CD14-positive monocyte (primary cell): ENCODE measurements at regions not wholly inside any gene's neighbourhood (a gene's known extent, or its start where the extent isn't known, plus 50 kb on each side); places are given as distances from the start of the nearest gene placed in this dataset.
"Not testable (repeated sequence)": the region's sequence is repeated elsewhere in the genome, so short reads cannot be mapped to it uniquely, and the experiment has no call there.

Experiments used
- DNase-seq, 3 donors: peaks; one replicate each; pipeline ENCODE4 v3.0.0-alpha.2; 2011 to 2022
- H2AFZ ChIP-seq: 2 replicates; pipeline ENCODE4 v1.6.0; 2012; ENCODE audit warnings: mild to moderate bottlenecking, low read depth, low read length, inconsistent platforms; ENCODE audit not compliant: insufficient read depth, poor library complexity, severe bottlenecking
- H3K27ac ChIP-seq, 2 donors: 1 replicate in 1 of 2; 2 replicates in 1 of 2; pipeline ENCODE4 v1.5.1; 2012 to 2013; ENCODE audit warnings: low read length in 2 of 2, control low read depth in 1 of 2, inconsistent platforms in 1 of 2, low read depth in 1 of 2, mild to moderate bottlenecking in 1 of 2
- H3K27me3 ChIP-seq, 2 donors: one replicate each; pipeline versions ENCODE4 v1.6.0 to v1.6.1; 2011 to 2013; ENCODE audit warnings: low read length in 2 of 2; ENCODE audit not compliant: control insufficient read depth in 2 of 2, insufficient read depth in 2 of 2
- H3K36me3 ChIP-seq, 2 donors: replicated peaks in 1 of 2; 1 replicate in 1 of 2; 2 replicates in 1 of 2; pipeline versions ENCODE4 v1.5.1 to v1.6.1; 2012 to 2013; ENCODE audit warnings: low read length in 2 of 2, control low read depth in 1 of 2, inconsistent platforms in 1 of 2, mild to moderate bottlenecking in 1 of 2; ENCODE audit not compliant: insufficient read depth in 2 of 2, control insufficient read depth in 1 of 2
- H3K4me1 ChIP-seq, 2 donors: 1 replicate in 1 of 2; 2 replicates in 1 of 2; pipeline versions ENCODE4 v1.5.1 to v1.6.1; 2012 to 2013; ENCODE audit warnings: low read length in 2 of 2, control low read depth in 1 of 2, inconsistent platforms in 1 of 2, mild to moderate bottlenecking in 1 of 2, moderate library complexity in 1 of 2; ENCODE audit not compliant: insufficient read depth in 2 of 2, control insufficient read depth in 1 of 2
- H3K4me2 ChIP-seq: replicated peaks from 2 replicates; pipeline ENCODE3; 2012; ENCODE audit warnings: low read length, moderate library complexity, mild to moderate bottlenecking; ENCODE audit not compliant: poor library complexity, severe bottlenecking; ENCODE audit errors: extremely low read depth
- H3K4me3 ChIP-seq, 3 experiments: fragments of 200-600 bp in 1 of 3; sonication (generic) in 1 of 3; replicated peaks in 1 of 3; 1 replicate in 2 of 3; 2 replicates in 1 of 3; pipeline ENCODE4 v1.5.1; 2011 to 2013; ENCODE audit warnings: low read length in 3 of 3, mild to moderate bottlenecking in 3 of 3, control low read depth in 2 of 3, low read depth in 2 of 3, inconsistent platforms in 1 of 3, moderate library complexity in 1 of 3
- H3K79me2 ChIP-seq: 2 replicates; pipeline ENCODE4 v1.6.0; 2012; ENCODE audit warnings: mild to moderate bottlenecking, control low read depth, inconsistent platforms, low read length, moderate library complexity; ENCODE audit not compliant: insufficient read depth
- H3K9ac ChIP-seq: 2 replicates; pipeline ENCODE4 v1.6.0; 2017; ENCODE audit warnings: low read length, mild to moderate bottlenecking; ENCODE audit not compliant: insufficient read depth, poor library complexity, severe bottlenecking
- H3K9me3 ChIP-seq, 2 donors: replicated peaks in 1 of 2; 1 replicate in 1 of 2; 2 replicates in 1 of 2; pipeline versions ENCODE4 v1.5.1 to v1.6.1; 2012 to 2013; ENCODE audit warnings: low read length in 2 of 2, control low read depth in 1 of 2; ENCODE audit not compliant: control insufficient read depth in 1 of 2, insufficient read depth in 1 of 2
- H4K20me1 ChIP-seq: 2 replicates; pipeline ENCODE4 v1.6.0; 2012; ENCODE audit warnings: mild to moderate bottlenecking, low read length, control low read depth, moderate library complexity; ENCODE audit not compliant: insufficient read depth
- H3K27ac Mint-ChIP-seq, 7 donors: one replicate each; pipeline ENCODE4 v1.8.0; 2020; ENCODE audit warnings: mild to moderate bottlenecking in 7 of 7, mixed read lengths in 7 of 7, moderate library complexity in 6 of 7, inconsistent platforms in 2 of 7
- H3K27me3 Mint-ChIP-seq, 3 donors: one replicate each; pipeline ENCODE4 v1.8.0; 2021 to 2022; ENCODE audit warnings: low read depth in 3 of 3, mild to moderate bottlenecking in 3 of 3, mixed read lengths in 3 of 3, moderate library complexity in 3 of 3, inconsistent platforms in 1 of 3
- H3K36me3 Mint-ChIP-seq, 2 donors: one replicate each; pipeline ENCODE4 v1.8.0; 2020; ENCODE audit warnings: mixed read lengths in 2 of 2, inconsistent platforms in 1 of 2, mild to moderate bottlenecking in 1 of 2
- H3K4me1 Mint-ChIP-seq: one replicate; pipeline ENCODE4 v1.8.0; 2020; ENCODE audit warnings: mild to moderate bottlenecking, mixed read lengths
- H3K4me3 Mint-ChIP-seq, 2 donors: one replicate each; pipeline ENCODE4 v1.8.0; 2020; ENCODE audit warnings: mild to moderate bottlenecking in 2 of 2, mixed read lengths in 2 of 2, moderate library complexity in 1 of 2
- H3K9me3 Mint-ChIP-seq, 7 donors: one replicate each; pipeline ENCODE4 v1.8.0; 2020 to 2022; ENCODE audit warnings: mixed read lengths in 7 of 7, mild to moderate bottlenecking in 6 of 7, moderate library complexity in 6 of 7, inconsistent platforms in 2 of 7
- WGBS: methylation state at CpG from one replicate; pipeline ENCODE4 v1.1.5; 2013; ENCODE audit warnings: missing lambda C conversion rate; ENCODE audit not compliant: insufficient coverage; 5-methylcytosine and 5-hydroxymethylcytosine counted together
- intact Hi-C, 2 donors: fragments of 100-400 bp; cut with micrococcal nuclease; formaldehyde crosslinking; loops; one replicate each; pipeline versions ENCODE4 v1.15.0 to v1.15.1; 2023
- TF ChIP-seq, protein P1 (sequence below): fragments of 200-600 bp; IDR thresholded peaks from one replicate; pipeline ENCODE4 v1.8.0; 2022; ENCODE audit warnings: antibody characterized with exemption, mild to moderate bottlenecking

DNA sequence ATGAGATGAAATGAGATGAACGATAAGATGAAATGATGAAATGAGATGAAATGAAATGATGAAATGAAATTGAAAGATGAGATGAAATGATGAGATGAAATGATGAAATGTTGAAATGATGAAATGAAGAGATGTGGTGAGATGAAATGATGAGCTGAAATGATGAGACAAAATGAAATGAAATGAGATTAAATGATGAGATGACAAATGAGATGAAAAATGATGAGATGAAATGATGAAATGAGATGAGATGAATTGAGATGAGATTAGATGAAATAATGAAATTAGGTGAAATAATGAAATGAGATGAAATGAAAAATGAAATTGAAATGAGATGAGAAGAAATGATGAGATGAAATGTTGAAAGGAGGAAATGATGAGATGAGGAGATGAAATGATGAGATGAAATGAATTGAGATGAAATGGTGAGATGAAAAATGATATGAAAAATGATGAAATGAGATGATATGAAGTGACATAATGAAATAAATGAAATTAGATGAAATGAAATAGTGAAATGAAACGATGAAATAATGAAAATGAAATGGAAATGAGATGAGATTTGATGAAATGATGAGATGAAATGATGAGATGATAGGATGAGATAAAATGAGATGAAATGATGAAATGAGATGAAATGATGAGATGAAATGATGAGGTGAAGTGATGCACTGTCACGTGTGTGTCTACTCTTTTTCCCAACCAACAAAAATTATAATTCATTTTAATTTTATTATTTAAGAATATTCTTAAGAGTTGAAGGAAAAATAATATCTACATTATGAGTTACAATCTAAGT lies 58.0 kb downstream of the CCT8L2 start:
- H3K27me3 Mint-ChIP-seq, H3K36me3 ChIP-seq, H3K4me1 Mint-ChIP-seq, H3K4me3 ChIP-seq, H3K4me2 ChIP-seq, H2AFZ ChIP-seq, DNase-seq, intact Hi-C loops, H3K9ac ChIP-seq, H3K36me3 Mint-ChIP-seq, H4K20me1 ChIP-seq, H3K27ac Mint-ChIP-seq, H3K79me2 ChIP-seq, H3K4me3 Mint-ChIP-seq, H3K27me3 ChIP-seq, H3K27ac ChIP-seq, H3K4me1 ChIP-seq, H3K9me3 ChIP-seq: not testable (repeated sequence)
- TF ChIP-seq, protein P1, sequence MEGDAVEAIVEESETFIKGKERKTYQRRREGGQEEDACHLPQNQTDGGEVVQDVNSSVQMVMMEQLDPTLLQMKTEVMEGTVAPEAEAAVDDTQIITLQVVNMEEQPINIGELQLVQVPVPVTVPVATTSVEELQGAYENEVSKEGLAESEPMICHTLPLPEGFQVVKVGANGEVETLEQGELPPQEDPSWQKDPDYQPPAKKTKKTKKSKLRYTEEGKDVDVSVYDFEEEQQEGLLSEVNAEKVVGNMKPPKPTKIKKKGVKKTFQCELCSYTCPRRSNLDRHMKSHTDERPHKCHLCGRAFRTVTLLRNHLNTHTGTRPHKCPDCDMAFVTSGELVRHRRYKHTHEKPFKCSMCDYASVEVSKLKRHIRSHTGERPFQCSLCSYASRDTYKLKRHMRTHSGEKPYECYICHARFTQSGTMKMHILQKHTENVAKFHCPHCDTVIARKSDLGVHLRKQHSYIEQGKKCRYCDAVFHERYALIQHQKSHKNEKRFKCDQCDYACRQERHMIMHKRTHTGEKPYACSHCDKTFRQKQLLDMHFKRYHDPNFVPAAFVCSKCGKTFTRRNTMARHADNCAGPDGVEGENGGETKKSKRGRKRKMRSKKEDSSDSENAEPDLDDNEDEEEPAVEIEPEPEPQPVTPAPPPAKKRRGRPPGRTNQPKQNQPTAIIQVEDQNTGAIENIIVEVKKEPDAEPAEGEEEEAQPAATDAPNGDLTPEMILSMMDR: peak; percentile 14
- 50% methylated on average over 1 of the region's 3 CpGs for WGBS
- H3K9me3 Mint-ChIP-seq: peaks cover 6 to 21% (median 14%) of the 10 kb centered on the region in 7 donors

DNA sequence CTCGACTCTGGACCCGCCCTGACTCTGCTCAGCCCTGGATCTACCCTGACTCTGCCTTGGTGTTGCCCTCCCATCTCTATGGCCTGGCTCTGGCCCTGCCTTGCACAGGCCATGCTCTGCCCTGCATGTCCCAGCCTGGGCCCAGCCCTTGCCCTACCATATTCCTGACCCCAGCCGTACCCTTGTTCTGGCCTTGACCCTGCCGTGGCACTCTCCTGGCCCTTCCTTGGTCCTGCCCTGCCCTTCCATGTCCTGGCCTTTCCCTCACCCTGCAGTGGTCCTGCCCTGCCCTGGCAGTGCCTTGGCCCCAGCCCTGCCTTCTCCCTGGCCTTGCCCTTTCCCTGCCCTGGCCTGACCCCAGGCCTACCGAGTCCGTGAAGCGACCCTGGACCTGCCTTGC lies 60.9 kb downstream of the CCT8L2 start:
- H2AFZ ChIP-seq, intact Hi-C loops, H3K79me2 ChIP-seq, H3K36me3 ChIP-seq, H3K9ac ChIP-seq, H3K36me3 Mint-ChIP-seq, H3K4me2 ChIP-seq, H3K4me1 Mint-ChIP-seq, H3K4me3 Mint-ChIP-seq, H3K4me1 ChIP-seq, DNase-seq, H3K27me3 Mint-ChIP-seq, H3K9me3 ChIP-seq, H3K27me3 ChIP-seq, H3K4me3 ChIP-seq, H4K20me1 ChIP-seq, H3K27ac ChIP-seq: not testable (repeated sequence)
- 92% methylated on average over 5 of the region's 7 CpGs for WGBS
- H3K9me3 Mint-ChIP-seq: peaks cover 12 to 34% (median 15%) of the 10 kb centered on the region in 7 donors
- H3K27ac Mint-ChIP-seq: peak overlapping the region in 1 of 7 donors; percentile 39

DNA sequence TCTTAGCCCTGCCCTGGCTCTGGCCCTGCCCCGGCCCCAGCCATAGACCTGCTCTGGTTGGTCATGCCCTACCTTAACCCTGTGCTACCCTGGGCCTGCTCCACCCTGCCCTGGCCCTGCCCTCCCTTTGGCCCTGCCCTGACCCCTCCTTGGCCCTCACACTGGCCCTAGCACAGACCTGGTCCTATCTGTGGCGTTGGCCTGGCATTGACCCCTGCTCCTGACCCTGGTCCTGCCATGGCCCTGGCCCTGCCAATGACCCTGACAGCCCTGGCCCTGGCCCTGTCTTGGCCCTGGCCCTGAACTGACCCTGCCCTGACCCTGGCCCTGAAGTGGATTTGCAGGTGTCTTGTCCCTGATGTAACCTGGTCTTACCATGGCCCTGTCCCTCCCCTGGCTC lies 63.3 kb downstream of the CCT8L2 start:
- H3K79me2 ChIP-seq, DNase-seq, H3K27ac ChIP-seq, H3K4me2 ChIP-seq, H3K4me1 Mint-ChIP-seq, H4K20me1 ChIP-seq, H2AFZ ChIP-seq, H3K27me3 ChIP-seq, H3K27ac Mint-ChIP-seq, H3K9me3 ChIP-seq, H3K4me3 ChIP-seq, H3K36me3 Mint-ChIP-seq, H3K4me3 Mint-ChIP-seq, H3K27me3 Mint-ChIP-seq, H3K9ac ChIP-seq, H3K4me1 ChIP-seq, intact Hi-C loops, H3K36me3 ChIP-seq: not testable (repeated sequence)
- peaks cover 13 to 34% (median 17%) of the 10 kb centered on the region in 7 donors for H3K9me3 Mint-ChIP-seq
- 100% methylated on average over 2 of the region's 2 CpGs for WGBS

DNA sequence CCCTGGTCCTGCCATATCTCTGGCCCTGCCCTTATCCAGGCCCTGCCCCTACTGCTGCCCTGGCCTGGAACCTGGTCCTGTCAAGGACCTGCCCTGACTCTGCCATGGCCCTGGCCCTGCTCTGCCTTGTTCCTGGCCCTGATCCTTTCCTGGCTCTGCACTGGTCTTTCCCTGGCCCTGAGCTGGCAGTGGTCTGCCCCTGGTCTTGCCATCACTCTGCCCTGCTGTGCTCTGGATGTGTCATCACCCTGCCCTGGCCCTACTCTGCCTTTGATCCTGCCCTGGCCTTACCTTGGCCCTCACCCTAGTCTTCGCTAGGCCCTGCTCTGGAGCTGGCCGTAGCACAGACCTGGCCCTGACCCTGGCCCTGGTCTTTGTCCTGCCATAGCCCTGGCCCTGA lies 64.9 kb downstream of the CCT8L2 start:
- intact Hi-C loops, H4K20me1 ChIP-seq, H3K79me2 ChIP-seq, H3K4me3 Mint-ChIP-seq, H3K9me3 ChIP-seq, DNase-seq, H3K27me3 ChIP-seq, H3K36me3 Mint-ChIP-seq, H3K4me1 Mint-ChIP-seq, H3K4me1 ChIP-seq, H3K9ac ChIP-seq, H2AFZ ChIP-seq, H3K36me3 ChIP-seq, H3K27me3 Mint-ChIP-seq, H3K4me3 ChIP-seq, H3K4me2 ChIP-seq, H3K27ac ChIP-seq: not testable (repeated sequence)
- Mint-ChIP-seq H3K9me3 (peaks cover 13 to 31% (median 17%) of the 10 kb centered on the region in 7 donors), H3K27ac (peak overlapping the region in 1 of 7 donors; percentile 33)
- 100% methylated on average over 1 of the region's 2 CpGs for WGBS
